Common myeloid progenitor, CD34-positive (primary cell): ENCODE measurements at regions not wholly inside any gene's neighbourhood (a gene's known extent, or its start where the extent isn't known, plus 50 kb on each side); places are given as distances from the start of the nearest gene placed in this dataset.

Experiments
- CTCF ChIA-PET: fragments of 350-600 bp; sonication (Branson Sonifier 250); formaldehyde crosslinking; loops from one replicate; lab custom pipeline; 2021; ENCODE audit warnings: antibody characterized with exemption; lab: Charles Lee
- POLR2A ChIA-PET: fragments of 350-600 bp; sonication (Branson Sonifier 250); formaldehyde crosslinking; loops from one replicate; lab custom pipeline; 2021; ENCODE audit warnings: antibody characterized with exemption; lab: Charles Lee
- DNase-seq, 3 donors: peaks; one replicate each; pipeline versions ENCODE4 v3.0.0 to v3.0.0-alpha.2; 2013
- H3K27ac ChIP-seq, 2 experiments: 1 replicate in 1 of 2; 2 replicates in 1 of 2; pipeline ENCODE4 v1.7.0; 2013; ENCODE audit warnings: inconsistent platforms in 2 of 2, low read length in 2 of 2, mild to moderate bottlenecking in 2 of 2, low read depth in 1 of 2, moderate library complexity in 1 of 2; ENCODE audit not compliant: severe bottlenecking in 2 of 2, insufficient read depth in 1 of 2, poor library complexity in 1 of 2
- H3K27me3 ChIP-seq, 5 experiments: replicated peaks in 2 of 5; 1 replicate in 3 of 5; 2 replicates in 2 of 5; pipeline versions ENCODE4 v1.6.1 to v1.7.0; 2013; ENCODE audit warnings: low read length in 4 of 5, mild to moderate bottlenecking in 2 of 5, moderate library complexity in 2 of 5, inconsistent platforms in 1 of 5; ENCODE audit not compliant: insufficient read depth in 5 of 5, control insufficient read depth in 4 of 5
- H3K36me3 ChIP-seq, 4 experiments: 1 replicate in 2 of 4; 2 replicates in 2 of 4; pipeline versions ENCODE4 v1.6.1 to v1.7.0; 2013; ENCODE audit warnings: low read length in 3 of 4, control low read depth in 1 of 4, mild to moderate bottlenecking in 1 of 4; ENCODE audit not compliant: control insufficient read depth in 4 of 4, insufficient read depth in 4 of 4
- H3K4me1 ChIP-seq, 4 experiments: 1 replicate in 3 of 4; 2 replicates in 1 of 4; pipeline versions ENCODE4 v1.6.1 to v1.7.1; 2013; ENCODE audit warnings: low read length in 3 of 4, mild to moderate bottlenecking in 3 of 4, control low read depth in 1 of 4, inconsistent platforms in 1 of 4, moderate library complexity in 1 of 4; ENCODE audit not compliant: control insufficient read depth in 4 of 4, insufficient read depth in 4 of 4; ENCODE audit errors: control extremely low read depth in 1 of 4
- H3K4me3 ChIP-seq, 7 experiments: 1 replicate in 4 of 7; 2 replicates in 3 of 7; pipeline versions ENCODE4 v1.5.1 to v1.7.0; 2013; ENCODE audit warnings: mild to moderate bottlenecking in 7 of 7, low read length in 6 of 7, moderate library complexity in 6 of 7, inconsistent platforms in 2 of 7, low read depth in 2 of 7, control low read depth in 1 of 7; ENCODE audit not compliant: insufficient read depth in 4 of 7, control insufficient read depth in 1 of 7; ENCODE audit errors: extremely low read depth in 1 of 7
- H3K9me3 ChIP-seq, 5 experiments: 1 replicate in 4 of 5; 2 replicates in 1 of 5; pipeline versions ENCODE4 v1.6.1 to v1.7.1; 2013; ENCODE audit warnings: low read length in 4 of 5, mild to moderate bottlenecking in 2 of 5, inconsistent platforms in 1 of 5, low read depth in 1 of 5, moderate library complexity in 1 of 5; ENCODE audit not compliant: control insufficient read depth in 4 of 5, insufficient read depth in 2 of 5; ENCODE audit errors: control extremely low read depth in 1 of 5
- WGBS: methylation state at CpG from one replicate; pipeline ENCODE4 v1.1.5; 2013; ENCODE audit not compliant: insufficient coverage; 5-methylcytosine and 5-hydroxymethylcytosine counted together

- Histone ChIP-seq H3K27me3 (no peaks in the 10 kb centered on the region), H3K4me1 (no peaks in the 10 kb centered on the region), H3K4me3 (no peak overlapping the region), H3K9me3 (no peaks in the 10 kb centered on the region), H3K36me3 (no peaks in the 10 kb centered on the region), H3K27ac (no peak overlapping the region)
- CTCF ChIA-PET, result no interaction called here
- WGBS, result 80% methylated on average over 1 of the region's 3 CpGs
- DNase-seq, result no peak
- POLR2A ChIA-PET, result no interaction called here
These were observed 1252.3 kb upstream of the TENM3 start for GRCh38 chr4:180990931-180991330.

DNA sequence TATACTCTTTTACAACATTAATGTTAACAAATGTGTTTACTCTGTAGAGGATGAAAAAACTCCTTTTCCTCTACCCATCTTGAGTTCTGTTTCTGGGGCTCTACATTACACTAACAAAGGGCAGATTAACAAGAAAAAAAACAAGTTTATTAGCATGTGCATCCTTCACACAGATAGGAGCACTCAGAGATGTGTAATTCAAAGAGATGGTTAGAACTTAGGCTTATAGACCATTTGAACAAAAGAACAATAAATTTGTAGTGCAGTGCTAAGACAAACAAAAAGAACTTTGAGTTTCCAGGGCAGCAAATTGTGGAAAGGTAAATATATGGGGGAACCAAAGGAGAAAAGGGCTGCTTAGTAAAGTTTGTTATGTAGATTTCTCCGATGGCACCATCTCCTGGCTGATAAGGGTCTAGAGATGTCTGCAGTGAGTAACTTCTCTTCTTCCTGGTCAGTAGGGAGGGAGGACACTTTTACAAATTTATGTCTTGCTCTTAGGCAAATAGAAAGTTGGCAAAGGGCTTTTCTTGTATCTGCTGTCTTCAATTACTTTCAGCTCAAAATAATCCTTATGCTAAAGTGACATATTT lies 1249.9 kb upstream of the TENM3 start:
- H3K27ac ChIP-seq, result no peak overlapping the region
- H3K27me3 ChIP-seq, result no peaks in the 10 kb centered on the region
- CTCF ChIA-PET, result no interaction called here
- DNase-seq, result no peak
- H3K36me3 ChIP-seq, result no peaks in the 10 kb centered on the region
- POLR2A ChIA-PET, result no interaction called here
- H3K4me3 ChIP-seq, result no peak overlapping the region
- H3K9me3 ChIP-seq, result no peaks in the 10 kb centered on the region
- no peaks in the 10 kb centered on the region for H3K4me1 ChIP-seq
- WGBS, result 75% methylated on average over 1 of the region's 1 CpG

DNA sequence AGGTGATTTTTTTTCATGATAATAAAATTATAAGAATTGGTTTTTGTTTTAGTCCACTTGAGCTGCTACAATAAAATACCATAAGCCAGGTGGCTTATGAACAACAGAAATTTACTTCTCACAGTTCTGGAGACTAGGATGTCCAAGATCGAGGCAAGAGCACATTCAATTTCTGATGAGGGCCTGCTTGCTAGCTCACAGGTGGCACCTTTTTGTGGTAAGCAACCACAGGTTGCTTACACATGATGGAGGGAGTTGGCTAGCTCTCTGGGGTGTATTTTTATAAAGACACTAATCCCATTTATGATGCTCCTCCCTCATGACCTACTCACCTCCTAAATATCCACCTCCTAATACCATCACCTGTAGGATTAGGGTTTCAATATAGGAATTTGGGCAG lies 1248.5 kb upstream of the TENM3 start:
- Histone ChIP-seq H3K36me3 (no peaks in the 10 kb centered on the region), H3K9me3 (no peaks in the 10 kb centered on the region), H3K4me1 (no peaks in the 10 kb centered on the region), H3K27ac (no peak overlapping the region), H3K27me3 (no peaks in the 10 kb centered on the region), H3K4me3 (no peak overlapping the region)
- DNase-seq, result no peak
- ChIA-PET POLR2A (no interaction called here), CTCF (no interaction called here)
- 100% methylated on average over 1 of the region's 1 CpG for WGBS

DNA sequence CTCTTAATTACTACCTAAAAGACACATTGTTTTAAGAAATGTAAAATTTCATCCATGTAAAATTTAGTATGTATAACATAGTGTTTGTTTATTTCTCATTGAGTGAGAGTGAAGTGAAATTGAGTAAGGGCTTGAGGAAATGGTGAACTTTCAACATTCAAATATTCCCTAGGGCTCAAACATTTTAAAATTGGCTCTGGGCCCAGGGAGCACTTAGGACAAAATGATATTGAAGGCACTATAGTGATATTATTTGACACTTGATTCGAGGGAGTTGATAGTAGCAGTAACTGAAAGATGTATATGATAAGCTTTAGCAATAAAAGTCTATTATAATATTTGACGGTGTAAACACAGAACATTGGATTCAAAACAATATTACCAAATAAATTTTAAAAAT lies 1244.0 kb upstream of the TENM3 start:
- H3K4me1 ChIP-seq, result no peaks in the 10 kb centered on the region
- CTCF ChIA-PET, result no interaction called here
- no peaks in the 10 kb centered on the region for H3K27me3 ChIP-seq
- POLR2A ChIA-PET, result no interaction called here
- no peak overlapping the region for H3K27ac ChIP-seq
- H3K9me3 ChIP-seq, result no peaks in the 10 kb centered on the region
- DNase-seq, result no peak
- WGBS, result no CpG with 5 or more reads among the region's 2 CpGs
- H3K36me3 ChIP-seq, result no peaks in the 10 kb centered on the region
- H3K4me3 ChIP-seq, result no peak overlapping the region

DNA sequence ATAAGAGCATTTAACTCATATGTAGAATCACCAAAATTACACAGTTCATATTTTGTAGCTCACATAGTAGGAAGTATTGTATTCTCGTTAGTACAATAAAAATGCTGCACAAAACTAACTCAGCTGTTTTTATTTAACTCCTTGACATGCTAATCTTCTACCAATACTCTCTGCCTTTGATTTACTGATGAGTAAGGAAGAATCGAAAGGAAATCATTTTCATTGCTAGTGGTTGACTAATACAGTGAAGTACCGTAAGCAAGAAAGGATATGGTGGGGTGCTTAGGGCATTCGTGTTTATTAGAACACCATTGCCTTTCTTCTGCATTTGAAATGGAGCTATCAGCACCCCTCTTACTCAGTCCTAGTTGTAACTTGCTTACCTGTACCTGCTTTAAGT lies 1239.1 kb upstream of the TENM3 start:
- Histone ChIP-seq H3K4me3 (no peak overlapping the region), H3K4me1 (no peaks in the 10 kb centered on the region), H3K36me3 (no peaks in the 10 kb centered on the region), H3K27ac (no peak overlapping the region), H3K9me3 (no peaks in the 10 kb centered on the region), H3K27me3 (no peaks in the 10 kb centered on the region)
- WGBS, result no CpG with 5 or more reads among the region's 4 CpGs
- ChIA-PET CTCF (no interaction called here), POLR2A (no interaction called here)
- DNase-seq, result no peak

GRCh38 chr4:181006499-181007260 lies 1236.5 kb upstream of the TENM3 start:
- DNase-seq, result peak in 2 of 3 donors; percentile 23
- ChIA-PET CTCF (no interaction called here), POLR2A (no interaction called here)
- Histone ChIP-seq H3K4me1 (no peaks in the 10 kb centered on the region), H3K4me3 (peak overlapping the region in 5 of 7 experiments; percentile 39 to 58 (median 48)), H3K36me3 (no peaks in the 10 kb centered on the region), H3K27ac (no peak overlapping the region), H3K27me3 (no peaks in the 10 kb centered on the region), H3K9me3 (no peaks in the 10 kb centered on the region)
- WGBS, result 54% methylated on average over 7 of the region's 11 CpGs

DNA sequence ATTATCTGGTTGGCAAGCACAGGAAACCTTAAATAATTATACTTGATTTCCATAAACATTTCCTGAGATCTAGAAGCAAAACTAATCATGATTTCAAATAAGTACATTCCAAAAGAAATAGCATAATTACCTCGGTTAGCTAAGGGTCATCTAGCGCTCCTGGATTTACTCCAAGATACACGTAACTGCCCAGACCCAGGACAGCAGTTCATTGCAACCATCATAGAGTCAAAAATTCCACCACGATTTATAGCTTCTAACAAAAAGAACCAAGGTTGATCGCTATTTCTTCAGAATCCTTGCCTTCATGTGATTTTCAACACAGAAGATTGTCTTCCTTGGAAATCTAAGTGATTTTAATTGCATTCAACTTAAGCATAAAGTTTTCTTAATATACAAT lies 1235.5 kb upstream of the TENM3 start:
- no peaks in the 10 kb centered on the region for H3K36me3 ChIP-seq
- no peak for DNase-seq
- H3K27ac ChIP-seq, result no peak overlapping the region
- no peaks in the 10 kb centered on the region for H3K9me3 ChIP-seq
- POLR2A ChIA-PET, result no interaction called here
- no peaks in the 10 kb centered on the region for H3K27me3 ChIP-seq
- no peaks in the 10 kb centered on the region for H3K4me1 ChIP-seq
- no peak overlapping the region for H3K4me3 ChIP-seq
- CTCF ChIA-PET, result no interaction called here
- 95% methylated on average over 3 of the region's 5 CpGs for WGBS
